Spinal cord (tissue), 9 donors: ENCODE measurements at regions not wholly inside any gene's neighbourhood (a gene's known extent, or its start where the extent isn't known, plus 50 kb on each side); places are given as distances from the start of the nearest gene placed in this dataset.

Experiments
- DNase-seq, 6 donors: peaks; one replicate each; pipeline versions ENCODE4 v3.0.0 to v3.0.0-alpha.2; 2013 to 2015; ENCODE audit warnings: low spot score in 6 of 6, low read depth in 4 of 6
- H3K27ac ChIP-seq: one replicate; pipeline ENCODE4 v1.5.1; 2013; ENCODE audit warnings: low read depth, low read length, control low read depth
- H3K27me3 ChIP-seq: one replicate; pipeline ENCODE4 v1.6.1; 2013; ENCODE audit warnings: low read length; ENCODE audit not compliant: control insufficient read depth, insufficient read depth
- H3K36me3 ChIP-seq: one replicate; pipeline ENCODE4 v1.6.1; 2013; ENCODE audit warnings: low read length; ENCODE audit not compliant: control insufficient read depth, insufficient read depth
- H3K4me1 ChIP-seq: one replicate; pipeline ENCODE4 v1.6.1; 2013; ENCODE audit warnings: low read length; ENCODE audit not compliant: control insufficient read depth, insufficient read depth
- H3K4me3 ChIP-seq: one replicate; pipeline ENCODE4 v1.5.1; 2013; ENCODE audit warnings: low read depth, low read length, control low read depth
- H3K9me3 ChIP-seq: one replicate; pipeline ENCODE4 v1.6.1; 2013; ENCODE audit warnings: low read length; ENCODE audit not compliant: control insufficient read depth, insufficient read depth
- WGBS: methylation state at CpG from one replicate; pipeline ENCODE4 v1.1.5; 2013; ENCODE audit warnings: missing lambda C conversion rate; ENCODE audit not compliant: insufficient coverage; 5-methylcytosine and 5-hydroxymethylcytosine counted together
- donor health status: healthy.

- Histone ChIP-seq H3K27ac (no peak overlapping the region), H3K4me1 (no peaks in the 10 kb centered on the region), H3K36me3 (no peaks in the 10 kb centered on the region), H3K9me3 (peaks cover 2% of the 10 kb centered on the region), H3K4me3 (no peak overlapping the region), H3K27me3 (no peaks in the 10 kb centered on the region)
- no CpG with 5 or more reads among the region's 4 CpGs for WGBS
- no peak for DNase-seq
Measured at GRCh38 chr21:38709876-38710275, 95.9 kb upstream of the ETS2 start.

GRCh38 chr21:38712071-38712470 lies 93.7 kb upstream of the ETS2 start:
- H3K27ac ChIP-seq, result no peak overlapping the region
- H3K4me3 ChIP-seq, result no peak overlapping the region
- H3K4me1 ChIP-seq, result no peaks in the 10 kb centered on the region
- H3K9me3 ChIP-seq, result no peaks in the 10 kb centered on the region
- H3K36me3 ChIP-seq, result no peaks in the 10 kb centered on the region
- peak in 2 of 6 donors; percentile 30 to 66 for DNase-seq
- no peaks in the 10 kb centered on the region for H3K27me3 ChIP-seq
- no CpG with 5 or more reads among the region's 1 CpG for WGBS

- Histone ChIP-seq H3K36me3 (no peaks in the 10 kb centered on the region), H3K9me3 (no peaks in the 10 kb centered on the region), H3K27ac (no peak overlapping the region), H3K4me1 (no peaks in the 10 kb centered on the region), H3K27me3 (no peaks in the 10 kb centered on the region), H3K4me3 (no peak overlapping the region)
- WGBS, result no CpG with 5 or more reads among the region's 3 CpGs
- no peak for DNase-seq
Measured at GRCh38 chr21:38712664-38713063, 93.1 kb upstream of the ETS2 start.

- WGBS, result no CpG with 5 or more reads among the region's 4 CpGs
- Histone ChIP-seq H3K9me3 (no peaks in the 10 kb centered on the region), H3K27ac (no peak overlapping the region), H3K27me3 (no peaks in the 10 kb centered on the region), H3K36me3 (no peaks in the 10 kb centered on the region), H3K4me3 (no peak overlapping the region), H3K4me1 (no peaks in the 10 kb centered on the region)
- no peak for DNase-seq
Measured at GRCh38 chr21:38714039-38714817, 91.5 kb upstream of the ETS2 start.

GRCh38 chr21:38714999-38715398 lies 90.7 kb upstream of the ETS2 start:
- Histone ChIP-seq H3K4me1 (no peaks in the 10 kb centered on the region), H3K27me3 (no peaks in the 10 kb centered on the region), H3K9me3 (no peaks in the 10 kb centered on the region), H3K27ac (no peak overlapping the region), H3K4me3 (no peak overlapping the region), H3K36me3 (no peaks in the 10 kb centered on the region)
- DNase-seq, result peak in 1 of 6 donors; percentile 5
- 96% methylated on average over 4 of the region's 5 CpGs for WGBS

- no peak for DNase-seq
- H3K27ac ChIP-seq, result no peak overlapping the region
Measured at GRCh38 chr21:38716088-38716487, 89.6 kb upstream of the ETS2 start.

GRCh38 chr21:38716942-38717341 lies 88.8 kb upstream of the ETS2 start:
- Histone ChIP-seq H3K4me1 (no peaks in the 10 kb centered on the region), H3K27me3 (no peaks in the 10 kb centered on the region), H3K36me3 (no peaks in the 10 kb centered on the region), H3K4me3 (no peak overlapping the region), H3K9me3 (no peaks in the 10 kb centered on the region), H3K27ac (no peak overlapping the region)
- DNase-seq, result no peak
- 94% methylated on average over 5 of the region's 5 CpGs for WGBS

More at GRCh38 chr21:38716088-38716487, 89.6 kb upstream of the ETS2 start:
- H3K4me3 ChIP-seq, result no peak overlapping the region
- WGBS, result 33% methylated on average over 1 of the region's 2 CpGs
- H3K36me3 ChIP-seq, result no peaks in the 10 kb centered on the region
- H3K4me1 ChIP-seq, result no peaks in the 10 kb centered on the region
- H3K9me3 ChIP-seq, result no peaks in the 10 kb centered on the region
- no peaks in the 10 kb centered on the region for H3K27me3 ChIP-seq

GRCh38 chr21:38718481-38718880 lies 87.2 kb upstream of the ETS2 start:
- Histone ChIP-seq H3K4me1 (no peaks in the 10 kb centered on the region), H3K4me3 (no peak overlapping the region), H3K27me3 (no peaks in the 10 kb centered on the region), H3K36me3 (no peaks in the 10 kb centered on the region), H3K27ac (no peak overlapping the region), H3K9me3 (no peaks in the 10 kb centered on the region)
- WGBS, result 80% methylated on average over 1 of the region's 3 CpGs
- DNase-seq, result no peak

GRCh38 chr21:38720074-38720473 lies 85.7 kb upstream of the ETS2 start:
- H3K27me3 ChIP-seq, result no peaks in the 10 kb centered on the region
- H3K4me3 ChIP-seq, result no peak overlapping the region
- H3K36me3 ChIP-seq, result no peaks in the 10 kb centered on the region
- no peak for DNase-seq
- peaks cover 2% of the 10 kb centered on the region for H3K9me3 ChIP-seq
- no peak overlapping the region for H3K27ac ChIP-seq
- WGBS, result 100% methylated on average over 4 of the region's 6 CpGs
- no peaks in the 10 kb centered on the region for H3K4me1 ChIP-seq

GRCh38 chr21:38721055-38721454 lies 84.7 kb upstream of the ETS2 start:
- 47% methylated on average over 2 of the region's 6 CpGs for WGBS
- no peaks in the 10 kb centered on the region for H3K36me3 ChIP-seq
- H3K4me3 ChIP-seq, result no peak overlapping the region
- H3K27ac ChIP-seq, result no peak overlapping the region
- no peaks in the 10 kb centered on the region for H3K4me1 ChIP-seq
- peaks cover 8% of the 10 kb centered on the region for H3K9me3 ChIP-seq
- DNase-seq, result no peak
- H3K27me3 ChIP-seq, result no peaks in the 10 kb centered on the region
